Stromal cell of bone marrow (primary cell): ENCODE measurements at regions not wholly inside any gene's neighbourhood (a gene's known extent, or its start where the extent isn't known, plus 50 kb on each side); places are given as distances from the start of the nearest gene placed in this dataset.

Experiments used
- DNase-seq: peaks from one replicate; pipeline ENCODE4 v3.0.0-alpha.2; 2012; ENCODE audit warnings: low read depth

- DNase-seq, result peak; percentile 10
Measured at GRCh38 chr13:74966814-74967424, 515.0 kb downstream of the TBC1D4 start.

- no peak for DNase-seq
Measured at GRCh38 chr13:74966275-74966674, 515.7 kb downstream of the TBC1D4 start.

DNA sequence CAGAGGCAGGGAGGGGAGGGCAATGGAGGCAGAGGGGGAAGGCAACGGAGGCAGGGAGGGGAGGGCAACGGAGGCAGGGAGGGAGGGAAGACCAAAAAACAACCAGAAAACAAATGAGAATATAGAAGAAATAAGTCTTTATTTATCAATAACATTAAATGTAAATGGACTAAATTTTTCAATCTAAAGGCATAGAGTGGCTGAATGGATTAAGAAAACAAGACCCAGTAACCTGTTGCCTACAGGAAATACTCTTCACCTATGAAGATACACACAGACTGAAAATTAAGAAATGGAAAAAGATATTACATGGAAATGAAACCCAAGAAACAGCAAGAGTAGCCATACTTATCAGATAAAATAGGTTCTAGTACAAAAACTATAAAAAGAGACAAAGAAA, 536.3 kb downstream of the TBC1D4 start:
- no peak for DNase-seq

DNA sequence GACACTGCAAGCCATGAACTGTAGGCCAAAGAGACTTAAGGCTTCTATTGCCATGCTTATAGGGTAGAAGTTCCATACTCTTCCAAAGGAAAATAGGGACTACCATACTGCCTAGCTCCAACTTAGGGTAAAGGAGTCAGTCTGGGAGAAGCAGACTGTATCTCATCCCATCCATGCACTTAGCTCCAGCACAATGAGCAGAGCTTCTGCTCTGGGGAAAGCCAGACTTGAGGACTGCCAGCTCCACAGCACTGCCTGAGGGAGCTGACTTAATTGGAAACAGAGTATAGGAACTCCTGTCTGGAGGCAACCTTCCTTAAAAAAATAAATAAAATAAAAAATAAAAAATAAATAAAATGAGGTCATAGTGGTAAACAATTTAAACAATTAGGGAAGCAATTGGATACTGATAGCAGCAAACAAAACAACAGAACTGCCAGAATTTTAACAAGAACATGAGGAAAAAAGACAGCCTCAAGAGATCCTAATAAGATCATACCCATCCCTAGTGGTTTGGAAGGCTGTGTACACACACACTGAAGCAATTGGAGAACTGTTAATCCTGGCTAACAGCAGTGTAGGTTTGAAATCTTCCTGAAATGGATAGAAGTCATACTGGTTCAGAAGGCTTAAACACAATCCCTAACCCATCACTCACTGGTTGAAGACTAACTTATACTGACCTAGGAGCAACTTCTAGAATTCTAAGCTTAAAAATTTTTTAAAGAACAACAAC, 550.1 kb downstream of the TBC1D4 start:
- DNase-seq, result no peak

DNA sequence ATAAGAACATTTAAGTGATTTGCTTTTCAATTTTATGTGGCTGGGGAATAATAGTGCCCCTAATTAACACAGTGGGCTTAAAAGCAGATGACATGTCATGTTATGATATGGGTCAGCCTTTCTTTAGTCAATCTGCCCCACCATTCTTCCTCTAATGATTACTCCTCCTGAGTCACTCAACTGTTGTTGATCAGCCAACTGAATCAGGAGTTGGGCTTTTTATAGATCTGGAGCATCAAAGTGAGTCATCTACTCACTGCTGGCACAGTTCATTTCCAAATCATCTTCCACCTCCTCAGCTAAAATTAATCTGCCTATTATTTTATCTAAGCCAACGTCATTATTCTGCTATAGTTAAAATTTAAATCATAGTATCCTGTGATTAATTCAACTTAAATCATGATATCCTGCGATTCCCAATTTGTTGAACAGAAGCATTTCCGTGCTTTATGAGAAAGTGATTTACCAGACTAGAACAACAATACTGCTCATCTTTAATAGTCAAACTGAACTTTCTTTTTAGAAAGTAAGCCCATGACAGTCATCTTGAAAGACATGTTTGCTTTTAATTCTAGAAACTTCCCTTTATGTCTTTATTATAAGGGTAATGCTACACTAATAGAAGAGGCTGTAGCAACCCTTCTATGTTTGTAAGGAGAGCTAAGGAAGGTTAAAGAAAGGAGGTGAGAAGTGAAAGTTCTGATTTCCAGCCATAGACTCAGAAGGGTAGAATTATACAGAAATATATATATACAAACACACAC, 551.4 kb downstream of the TBC1D4 start:
- DNase-seq, result peak; percentile 85

GRCh38 chr13:74929436-74929835, 552.5 kb downstream of the TBC1D4 start:
- DNase-seq, result no peak

GRCh38 chr13:74927823-74928222, 554.1 kb downstream of the TBC1D4 start:
- DNase-seq, result no peak

- no peak for DNase-seq
Measured at GRCh38 chr13:74922963-74923362, 559.0 kb downstream of the TBC1D4 start.

DNA sequence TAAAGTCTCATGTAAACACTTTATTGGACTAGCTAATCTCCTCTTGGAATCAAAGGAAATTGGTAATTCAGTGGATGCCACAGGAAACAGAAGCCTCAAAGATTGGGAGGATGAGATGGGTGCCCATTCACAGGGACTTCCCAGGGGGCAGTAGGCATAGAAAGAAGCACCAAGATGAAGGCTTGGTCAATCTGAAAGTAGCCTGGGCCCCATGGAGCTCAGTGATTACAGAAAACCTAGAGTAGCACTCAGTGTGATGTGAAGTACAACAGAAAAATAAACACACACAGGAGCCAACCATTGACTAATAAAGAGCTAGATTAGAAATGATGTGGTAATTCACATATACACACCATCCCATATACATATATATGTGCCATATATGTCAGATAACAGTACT, 560.6 kb downstream of the TBC1D4 start:
- DNase-seq, result no peak

- DNase-seq, result no peak
Measured at GRCh38 chr13:74920920-74921319, 561.0 kb downstream of the TBC1D4 start.

- no peak for DNase-seq
Measured at GRCh38 chr13:74920361-74920760, 561.6 kb downstream of the TBC1D4 start.

- no peak for DNase-seq
Measured at GRCh38 chr13:74919914-74920313, 562.1 kb downstream of the TBC1D4 start.

DNA sequence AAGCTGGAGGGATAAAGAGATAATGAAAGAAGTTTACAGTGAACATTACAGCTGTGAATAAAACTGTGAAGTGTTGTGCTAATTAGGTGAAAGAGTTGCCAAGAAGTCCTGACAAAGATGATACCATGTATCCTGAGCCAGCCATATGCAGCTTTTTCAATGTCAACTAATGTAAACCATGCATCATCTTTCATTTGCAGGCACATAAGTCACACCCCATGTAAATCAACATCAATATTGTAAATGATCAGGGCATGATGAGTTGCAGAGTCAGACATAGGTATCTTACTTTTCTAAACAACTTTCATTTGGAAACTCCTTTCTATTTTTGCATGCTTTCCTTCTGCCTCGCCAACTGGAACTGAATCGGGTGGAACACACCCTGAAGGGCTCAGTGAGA, 569.1 kb downstream of the TBC1D4 start:
- no peak for DNase-seq

DNA sequence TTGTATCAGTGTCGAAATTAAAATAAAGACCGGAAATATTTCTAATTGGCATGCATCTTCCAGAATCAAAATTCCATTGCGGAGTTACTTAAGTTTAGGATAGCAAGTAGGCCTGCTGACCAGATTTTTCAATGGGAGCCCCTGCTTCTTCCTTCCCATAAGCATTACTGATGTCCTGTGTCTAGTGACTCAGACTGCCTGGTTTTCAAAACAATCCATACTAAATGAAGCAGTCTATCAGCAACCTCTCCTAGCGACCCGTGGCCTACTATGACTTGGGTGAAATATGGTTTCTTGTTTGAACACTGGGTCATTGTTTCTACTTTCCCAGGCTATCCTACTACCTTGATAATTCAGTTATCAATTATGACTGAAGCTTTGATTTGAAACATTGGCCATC, 571.6 kb downstream of the TBC1D4 start:
- no peak for DNase-seq

DNA sequence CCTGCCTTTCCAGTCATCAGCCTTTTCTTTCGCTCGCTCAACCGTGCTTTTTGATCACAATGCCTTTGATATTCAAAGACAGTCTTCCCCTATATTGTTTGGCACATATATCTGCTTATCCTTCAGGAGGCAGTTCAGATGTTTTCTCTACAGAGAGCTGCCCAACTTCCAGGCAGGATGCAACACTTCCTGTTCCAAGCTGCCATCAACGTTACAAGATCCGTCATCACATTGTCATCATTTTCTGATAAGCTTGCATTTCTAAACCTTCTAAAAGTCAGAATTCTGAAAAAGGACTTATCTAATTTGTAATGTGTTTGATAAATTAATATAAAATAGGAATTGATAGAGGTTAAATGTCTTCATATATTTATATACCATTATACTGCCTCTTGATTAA, 574.2 kb downstream of the TBC1D4 start:
- no peak for DNase-seq

GRCh38 chr13:74904556-74904955, 577.4 kb downstream of the TBC1D4 start:
- no peak for DNase-seq

- DNase-seq, result no peak
Measured at GRCh38 chr13:74895042-74895796, 586.8 kb downstream of the TBC1D4 start.

DNA sequence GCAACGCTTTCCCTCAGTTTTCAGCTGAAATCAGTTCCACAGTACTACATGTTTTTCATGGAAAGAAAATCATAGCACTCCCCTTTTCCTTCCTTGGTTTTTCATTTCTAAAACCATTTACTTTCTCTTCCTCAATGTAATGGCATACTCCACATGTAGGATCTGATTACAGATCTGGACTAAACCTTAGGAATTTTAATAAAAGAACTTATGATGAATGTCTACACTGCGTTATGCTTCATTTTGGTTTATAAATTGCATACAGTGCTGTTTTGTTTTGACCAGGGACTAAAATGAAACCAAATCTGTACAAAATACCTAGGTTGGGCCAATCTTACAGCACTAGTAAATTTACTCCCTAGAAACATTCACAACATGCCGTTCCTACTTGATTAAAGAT, 589.9 kb downstream of the TBC1D4 start:
- DNase-seq, result no peak

GRCh38 chr13:74891610-74892009, 590.4 kb downstream of the TBC1D4 start:
- no peak for DNase-seq

GRCh38 chr13:74889321-74889720, 592.6 kb downstream of the TBC1D4 start:
- DNase-seq, result no peak

GRCh38 chr13:74886502-74886901, 595.5 kb downstream of the TBC1D4 start:
- DNase-seq, result peak; percentile 61

DNA sequence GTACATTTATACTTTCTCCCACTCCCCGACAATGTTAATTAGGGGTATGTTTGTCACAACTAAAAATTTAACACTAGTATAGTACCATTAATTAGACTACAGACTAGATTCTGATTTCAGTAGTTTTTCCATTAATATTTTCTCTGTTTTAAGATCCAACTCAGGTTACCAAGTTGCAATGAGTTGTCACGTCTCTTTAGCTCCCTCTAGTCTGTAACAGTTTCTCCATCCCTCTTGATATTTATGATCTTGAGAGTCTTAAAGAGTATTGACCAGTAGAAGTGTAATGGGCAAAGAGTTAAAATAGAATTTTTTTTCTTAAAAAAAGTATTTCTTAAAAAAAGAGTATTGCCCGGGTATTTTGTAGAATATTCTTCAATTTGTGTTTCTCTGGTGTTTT, 598.1 kb downstream of the TBC1D4 start:
- DNase-seq, result no peak
